GM21723 (cell line): ENCODE measurements at regions not wholly inside any gene's neighbourhood (a gene's known extent, or its start where the extent isn't known, plus 50 kb on each side); places are given as distances from the start of the nearest gene placed in this dataset.
"Not testable (repeated sequence)": the region's sequence is repeated elsewhere in the genome, so short reads cannot be mapped to it uniquely, and the experiment has no call there.

ENCODE experiments used
- ATAC-seq: cut with Tn5 transposase; IDR thresholded peaks from one replicate; pipeline ENCODE4 v1.9.1; 2021; ENCODE audit warnings: mild to moderate bottlenecking, moderate library complexity; ENCODE audit not compliant: unreplicated experiment

- ATAC-seq = no peak
These were observed 97.3 kb downstream of the CCDC71L start for GRCh38 chr7:106563466-106564150.

GRCh38 chr7:106562711-106563366 is 98.1 kb downstream of the CCDC71L start:
- ATAC-seq = no peak

GRCh38 chr7:106561666-106562411 is 99.1 kb downstream of the CCDC71L start:
- no peak for ATAC-seq

- no peak for ATAC-seq
These were observed 99.8 kb downstream of the CCDC71L start for GRCh38 chr7:106561151-106561550.

- no peak for ATAC-seq
These were observed 100.5 kb downstream of the CCDC71L start for GRCh38 chr7:106560482-106560881.

GRCh38 chr7:106556244-106556643 is 104.7 kb downstream of the CCDC71L start:
- ATAC-seq = not testable (repeated sequence)

GRCh38 chr7:106554623-106555022 is 106.3 kb downstream of the CCDC71L start:
- ATAC-seq = not testable (repeated sequence)

GRCh38 chr7:106553446-106553836 is 107.5 kb downstream of the CCDC71L start:
- no peak for ATAC-seq

GRCh38 chr7:106552645-106553445 is 108.1 kb downstream of the CCDC71L start:
- peak; percentile 99 for ATAC-seq

GRCh38 chr7:106551936-106552335 is 109.0 kb downstream of the CCDC71L start:
- ATAC-seq = no peak

GRCh38 chr7:106548491-106548890 is 112.5 kb downstream of the CCDC71L start:
- ATAC-seq = no peak

GRCh38 chr7:106545275-106545674 is 115.7 kb downstream of the CCDC71L start:
- no peak for ATAC-seq

GRCh38 chr7:106543221-106543757 is 117.7 kb downstream of the CCDC71L start:
- no peak for ATAC-seq

GRCh38 chr7:106542550-106543220 is 118.3 kb downstream of the CCDC71L start:
- ATAC-seq = peak; percentile 94

GRCh38 chr7:106538638-106539037 is 122.3 kb downstream of the CCDC71L start:
- no peak for ATAC-seq

GRCh38 chr7:106537119-106537518 is 123.8 kb downstream of the CCDC71L start:
- ATAC-seq = no peak

GRCh38 chr7:106536079-106536478 is 124.9 kb downstream of the CCDC71L start:
- no peak for ATAC-seq

- ATAC-seq = no peak
These were observed 125.6 kb downstream of the CCDC71L start for GRCh38 chr7:106535234-106535932.

GRCh38 chr7:106534271-106534846 is 126.6 kb downstream of the CCDC71L start:
- ATAC-seq = no peak
